ENCODE measurements at regions not wholly inside any gene's neighbourhood (a gene's known extent, or its start where the extent isn't known, plus 50 kb on each side); places are given as distances from the start of the nearest gene placed in this dataset.

DNA sequence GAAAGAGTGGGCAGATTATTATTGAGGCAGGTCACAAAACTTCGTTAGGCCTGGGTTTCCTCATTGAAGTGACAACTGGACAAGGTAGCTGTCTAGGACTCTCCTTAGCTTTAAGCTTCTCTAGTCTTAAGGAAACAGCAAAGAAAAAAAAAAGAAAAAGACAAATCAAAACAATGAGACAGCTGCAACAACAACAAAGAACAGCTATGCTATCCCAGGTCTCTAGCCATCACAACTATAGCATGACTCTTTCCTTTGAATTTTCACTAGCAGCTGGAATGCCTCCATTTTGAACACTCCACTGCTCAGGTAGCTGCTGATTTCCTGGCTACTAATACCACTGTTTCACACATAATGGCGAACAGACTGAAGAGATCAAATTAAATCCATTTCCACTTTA is 302.4 kb upstream of the SORL1-AS1 start:
- DNase-seq (ENCODE audit: low spot score), result no peak

DNA sequence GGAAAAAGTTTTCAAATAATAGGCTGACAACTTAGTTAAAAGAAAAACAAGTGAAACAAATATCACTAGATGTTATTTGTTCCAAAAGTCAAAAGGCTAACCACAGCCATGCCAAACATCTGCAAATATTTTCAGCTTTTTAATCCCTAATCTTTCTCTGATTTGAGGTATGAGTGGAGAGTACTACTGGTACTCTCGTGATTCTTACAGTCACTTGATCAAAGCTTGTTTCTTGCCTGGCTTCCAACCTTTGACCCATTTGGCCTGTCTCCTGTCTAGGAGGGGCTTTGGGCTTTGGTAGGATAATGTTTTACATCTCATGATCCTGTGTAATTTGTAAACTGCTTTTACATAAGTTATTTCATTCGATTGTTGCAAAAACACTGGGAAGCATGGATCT is 301.8 kb upstream of the SORL1-AS1 start:
- DNase-seq (ENCODE audit: low spot score), result no peak

DNA sequence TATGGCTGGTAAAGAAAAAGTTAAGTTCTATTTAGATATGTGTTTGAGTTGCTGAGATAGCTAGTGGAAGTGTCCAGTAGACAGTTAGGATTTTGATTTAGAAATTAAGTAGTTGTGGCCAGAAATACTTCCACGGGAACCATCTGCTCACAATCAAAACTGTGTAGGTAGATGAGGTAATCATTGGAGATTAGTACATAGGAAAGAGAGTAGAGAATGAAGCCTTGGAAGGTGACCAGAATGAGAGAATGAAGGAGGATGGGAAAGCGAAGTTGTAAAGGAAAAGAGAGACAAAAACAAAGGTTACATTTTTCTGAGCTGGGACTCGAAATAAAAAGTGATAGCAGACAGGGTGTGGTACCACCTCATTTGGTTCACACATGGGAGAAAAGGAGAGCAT is 296.9 kb upstream of the SORL1-AS1 start:
- no peak for DNase-seq (ENCODE audit: low spot score)

DNA sequence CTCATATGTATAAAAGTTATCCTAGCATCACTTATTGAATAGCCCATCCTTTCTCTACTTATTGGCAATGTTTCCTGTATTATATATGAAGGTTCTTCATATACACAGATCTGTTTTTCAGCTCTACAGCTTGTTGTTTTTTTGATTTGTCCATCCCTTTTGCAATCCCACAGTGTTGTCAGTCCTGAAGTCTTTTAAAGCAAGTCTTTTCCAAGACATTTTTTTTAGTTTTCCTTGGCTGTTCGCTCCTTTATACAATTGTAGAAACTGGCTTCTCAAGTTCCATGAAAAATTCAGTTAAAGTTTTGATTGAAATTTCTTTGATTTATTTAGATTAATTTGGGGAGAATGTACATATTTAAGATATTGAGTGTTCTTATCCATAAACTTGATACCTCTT is 295.3 kb upstream of the SORL1-AS1 start:
- no peak for DNase-seq (ENCODE audit: low spot score)

DNA sequence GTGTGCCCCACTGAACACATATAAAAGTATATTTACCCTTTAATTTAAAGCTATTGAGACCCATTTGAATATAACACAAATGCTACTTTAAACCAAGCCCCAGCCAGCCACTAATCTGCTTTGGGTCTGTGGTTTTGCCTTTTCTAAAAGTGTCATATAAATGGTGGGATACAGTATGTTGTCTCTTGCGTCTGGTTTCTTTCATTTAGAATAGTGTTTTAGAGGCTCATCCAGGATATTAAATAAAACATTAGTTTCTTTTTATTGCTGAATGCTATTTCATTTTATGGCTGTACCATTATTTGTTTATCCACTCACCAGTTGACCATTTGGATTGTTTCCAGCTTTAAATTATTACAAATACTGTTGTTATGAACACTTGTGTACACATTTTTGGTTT is 290.5 kb upstream of the SORL1-AS1 start:
- DNase-seq (ENCODE audit: low spot score), result no peak

DNA sequence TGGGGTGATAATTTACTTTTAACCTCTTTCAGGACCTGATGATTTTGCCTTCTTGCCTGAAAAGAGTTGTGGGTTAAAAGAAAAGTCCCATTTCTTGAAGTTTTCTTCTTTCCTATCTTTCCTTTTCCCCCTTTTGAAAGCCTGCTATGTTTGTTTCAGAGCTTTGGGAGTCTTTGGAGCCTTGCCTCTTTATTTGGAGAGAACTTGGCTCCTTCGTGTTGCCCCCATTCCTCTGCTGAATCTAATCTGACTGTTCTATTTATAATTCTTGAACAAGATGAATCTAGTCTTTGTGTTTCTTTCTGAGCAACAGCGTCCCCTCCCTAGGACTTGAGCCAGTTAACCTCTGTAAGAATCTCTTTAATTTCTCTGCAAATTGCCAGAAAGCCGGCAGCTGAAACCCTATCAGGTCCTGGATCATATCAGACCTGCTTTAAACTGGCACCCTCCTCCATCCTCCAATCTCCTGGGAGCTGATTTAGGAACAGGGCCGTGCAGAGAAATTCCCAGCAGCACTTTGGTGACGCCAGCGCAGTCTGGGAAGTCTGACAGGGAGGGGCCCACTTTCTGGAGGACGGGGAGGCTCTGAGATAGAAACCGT is 289.1 kb upstream of the SORL1-AS1 start:
- no peak for DNase-seq (ENCODE audit: low spot score)

DNA sequence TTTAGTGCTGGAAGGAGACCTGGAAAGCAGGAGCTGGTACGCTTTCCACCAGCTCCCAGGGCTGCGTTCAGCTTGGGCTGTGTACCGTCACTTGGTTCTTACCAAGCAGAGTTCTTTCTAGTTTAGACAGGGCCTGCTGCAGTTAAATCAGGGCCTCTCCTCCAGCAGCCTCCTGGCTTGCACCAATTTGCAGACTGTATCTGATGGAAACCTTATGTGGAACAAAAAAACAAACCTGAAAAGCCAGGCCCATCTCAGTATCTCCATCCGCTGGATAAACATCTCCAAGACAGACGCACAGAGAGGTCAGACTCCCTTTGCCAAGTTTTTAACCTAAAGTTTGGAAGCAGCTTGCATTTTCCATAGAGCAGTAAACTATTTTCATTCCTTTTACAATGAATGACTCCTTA is 288.6 kb upstream of the SORL1-AS1 start:
- DNase-seq (ENCODE audit: low spot score), result no peak

DNA sequence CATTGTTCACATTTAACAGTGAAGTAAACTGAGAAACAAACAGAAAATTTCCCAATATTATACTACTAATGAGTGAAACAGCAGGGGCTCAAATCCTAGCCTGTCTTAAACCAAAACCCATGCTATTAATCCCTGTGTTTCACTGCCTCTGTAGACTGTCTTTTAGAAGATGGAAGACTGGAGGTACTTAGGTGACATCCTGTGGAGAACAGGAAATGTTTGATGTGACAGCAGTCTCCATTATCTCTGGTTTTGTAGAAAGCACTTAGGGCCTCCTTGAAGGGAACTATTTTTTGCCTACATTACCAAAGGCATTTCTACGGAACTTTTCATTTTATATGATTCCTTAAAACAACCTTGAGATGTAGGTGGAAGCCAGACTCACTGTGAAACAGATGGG is 288.1 kb upstream of the SORL1-AS1 start:
- DNase-seq (ENCODE audit: low spot score), result no peak

DNA sequence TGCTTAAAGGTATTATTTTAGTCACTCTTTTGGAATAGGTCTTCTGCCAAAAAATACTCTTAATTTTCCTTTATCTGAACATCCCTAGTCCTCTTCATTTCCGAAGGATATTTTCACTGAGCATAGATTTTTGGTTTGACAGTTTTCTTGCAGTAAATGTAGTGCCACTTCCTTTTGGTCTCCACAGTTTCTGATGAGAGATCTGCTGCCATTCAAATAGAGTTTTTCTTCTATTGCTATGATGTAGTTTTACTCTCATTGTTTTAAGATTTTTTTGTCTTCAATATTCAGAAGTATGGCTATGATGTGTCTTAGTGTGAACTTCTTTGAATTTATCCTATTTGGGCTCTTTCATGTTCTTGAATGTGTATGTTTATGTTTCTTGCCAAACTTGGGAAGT is 281.1 kb upstream of the SORL1-AS1 start:
- no peak for DNase-seq (ENCODE audit: low spot score)

DNA sequence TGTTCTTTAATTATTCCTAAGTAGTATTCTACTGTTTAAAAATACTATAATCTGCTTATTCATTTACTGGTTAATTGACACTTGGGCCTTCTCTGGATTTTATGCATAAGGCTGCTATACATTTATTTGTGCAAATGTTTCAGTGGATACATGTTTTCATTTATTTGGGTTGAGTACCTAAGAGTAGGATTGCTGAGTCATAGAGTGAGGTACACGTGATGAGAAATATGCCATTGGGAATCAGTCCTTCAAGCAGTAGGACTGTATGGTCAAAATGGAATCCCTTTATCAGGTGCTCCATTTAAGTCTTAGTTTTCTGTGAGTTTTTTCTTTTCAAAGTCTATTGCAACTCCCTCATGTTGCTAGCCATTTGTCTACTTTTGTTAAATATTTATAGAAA is 275.2 kb upstream of the SORL1-AS1 start:
- DNase-seq (ENCODE audit: low spot score), result no peak

DNA sequence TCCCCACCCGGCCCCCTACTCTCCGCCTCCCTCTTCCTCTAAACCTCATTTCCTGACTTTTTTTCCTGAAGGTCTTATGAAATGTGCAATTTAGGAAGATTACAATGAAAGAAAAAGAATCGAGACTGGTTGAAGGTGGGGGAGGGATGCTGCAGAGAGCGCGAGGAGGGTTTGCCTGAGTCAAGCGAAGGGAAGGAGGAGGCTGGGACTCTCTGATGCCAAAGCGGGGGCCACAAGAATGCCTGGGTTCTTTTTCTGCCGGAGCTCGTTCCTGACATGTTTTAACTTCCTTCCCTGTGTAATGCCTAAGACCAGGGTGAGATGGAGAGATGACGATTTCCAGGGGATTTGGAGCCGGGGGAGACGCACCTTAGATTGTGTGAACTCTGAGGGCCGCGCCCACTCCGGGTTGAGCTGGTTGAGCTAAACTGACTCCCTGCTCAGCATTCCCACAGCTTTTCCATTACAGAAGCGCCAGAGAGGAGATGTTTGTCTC is 270.5 kb upstream of the SORL1-AS1 start:
- no peak for DNase-seq (ENCODE audit: low spot score)

DNA sequence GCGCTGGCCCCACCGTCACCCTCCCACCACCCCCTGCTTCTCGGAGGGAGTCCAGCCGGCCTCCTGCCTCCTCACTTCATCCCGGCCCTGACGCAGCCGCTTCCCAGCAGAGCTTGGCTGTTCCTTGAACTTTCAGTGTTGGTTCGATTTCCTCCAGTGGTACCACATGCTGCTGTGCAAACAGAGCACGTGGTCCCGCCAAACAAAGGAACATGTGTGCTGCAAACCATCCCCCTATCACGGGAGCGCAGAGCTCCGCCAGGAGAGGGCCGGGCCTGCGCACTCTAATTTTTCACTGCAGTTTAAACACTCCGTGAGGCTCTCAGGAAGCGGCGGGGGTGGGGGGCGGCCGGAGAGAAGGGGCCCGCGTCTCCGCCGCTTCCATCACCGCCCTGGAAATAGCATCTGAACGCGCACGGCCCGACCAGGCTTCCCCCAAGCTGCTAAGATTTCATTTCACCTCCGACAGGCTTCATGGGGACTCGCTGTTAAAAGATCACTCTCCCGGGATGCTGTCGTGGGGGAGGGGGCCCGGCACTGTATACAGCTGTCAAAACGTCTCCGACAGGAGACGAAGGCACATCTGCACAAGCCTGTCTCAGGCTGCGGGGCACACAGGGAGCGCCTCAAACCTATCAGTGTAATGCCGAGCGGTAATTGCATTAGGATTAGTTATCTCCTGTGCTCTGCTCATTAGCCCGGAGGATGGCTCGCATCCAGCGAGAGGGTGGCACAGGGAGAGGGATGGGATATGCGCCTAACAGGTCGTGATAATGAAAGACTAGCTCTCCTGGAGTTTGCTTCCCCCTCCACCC is 269.9 kb upstream of the SORL1-AS1 start:
- peak; percentile 92 for DNase-seq (ENCODE audit: low spot score)

DNA sequence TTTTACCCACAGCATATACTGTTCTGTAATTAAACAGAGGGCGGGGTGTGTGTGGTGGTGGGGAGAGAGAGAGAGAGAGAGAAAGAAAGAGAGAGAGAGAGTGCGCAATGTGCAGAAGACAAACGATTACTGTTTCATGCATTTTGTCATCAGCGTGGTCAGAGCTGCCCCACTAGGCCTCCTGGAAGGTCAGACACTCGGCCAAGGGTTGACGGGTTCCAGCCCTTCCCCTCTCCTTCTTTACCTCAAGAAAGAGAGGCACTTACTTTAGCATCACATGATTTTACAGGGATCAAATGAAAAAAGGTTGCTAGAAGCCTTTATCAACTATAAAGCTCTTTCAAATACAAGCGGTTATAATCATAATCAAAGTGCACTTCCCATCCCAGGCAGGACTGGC is 269.2 kb upstream of the SORL1-AS1 start:
- DNase-seq (ENCODE audit: low spot score), result no peak

DNA sequence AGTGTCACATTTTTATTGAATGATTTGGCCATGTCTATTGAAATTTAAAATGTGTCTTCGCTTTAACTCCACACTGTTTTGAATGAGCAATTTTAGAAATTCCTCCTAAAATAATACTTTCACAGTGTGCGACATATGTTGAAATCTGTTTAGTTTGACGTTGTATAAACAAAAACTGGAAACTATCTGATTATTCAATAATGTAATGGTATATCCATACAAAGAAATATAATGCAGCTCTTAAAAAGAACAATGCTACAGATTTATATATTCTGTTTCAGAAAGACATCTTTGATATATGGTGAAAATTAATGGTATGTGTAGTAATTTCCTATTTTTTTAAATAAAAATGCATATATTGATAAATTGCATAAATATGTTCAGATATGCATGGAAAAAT is 268.7 kb upstream of the SORL1-AS1 start:
- no peak for DNase-seq (ENCODE audit: low spot score)

DNA sequence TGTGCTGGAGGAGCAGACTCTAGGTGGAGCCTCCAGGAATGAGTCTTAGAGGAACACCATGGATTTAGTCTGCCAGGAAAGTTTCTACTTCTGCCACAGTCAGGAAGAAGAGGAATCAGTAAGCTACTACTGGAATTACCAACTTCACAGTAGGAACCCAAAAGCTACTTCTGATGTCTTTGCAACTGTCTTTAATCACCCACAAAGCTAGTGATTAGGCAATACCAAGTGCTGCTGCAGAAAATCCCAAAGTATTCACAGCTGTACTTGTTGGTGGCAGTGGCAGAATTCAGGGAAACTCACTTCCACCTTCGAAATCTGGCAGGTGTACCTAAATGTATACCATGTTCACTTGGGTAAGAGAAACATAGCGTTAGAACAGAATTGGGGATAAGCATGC is 264.5 kb upstream of the SORL1-AS1 start:
- DNase-seq (ENCODE audit: low spot score), result no peak

DNA sequence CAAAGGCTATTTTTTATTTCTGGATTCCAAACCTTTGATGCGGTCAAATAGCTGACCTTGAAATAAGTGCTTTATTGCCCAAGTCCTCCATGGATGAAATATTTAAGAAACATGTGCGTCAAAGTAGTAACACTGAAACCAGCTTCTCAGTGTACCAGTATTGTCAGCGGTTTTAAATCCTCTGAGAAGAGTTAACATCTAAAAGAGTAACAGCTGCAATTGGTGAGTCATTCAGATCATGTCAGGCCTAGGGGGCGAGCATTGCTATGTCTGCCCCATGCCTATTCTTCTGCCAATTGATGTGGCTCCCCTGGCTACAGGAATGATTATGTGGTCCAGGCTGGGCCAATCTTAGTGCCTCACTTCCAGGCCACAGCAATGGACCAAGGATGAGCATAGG is 263.3 kb upstream of the SORL1-AS1 start:
- DNase-seq (ENCODE audit: low spot score), result no peak

DNA sequence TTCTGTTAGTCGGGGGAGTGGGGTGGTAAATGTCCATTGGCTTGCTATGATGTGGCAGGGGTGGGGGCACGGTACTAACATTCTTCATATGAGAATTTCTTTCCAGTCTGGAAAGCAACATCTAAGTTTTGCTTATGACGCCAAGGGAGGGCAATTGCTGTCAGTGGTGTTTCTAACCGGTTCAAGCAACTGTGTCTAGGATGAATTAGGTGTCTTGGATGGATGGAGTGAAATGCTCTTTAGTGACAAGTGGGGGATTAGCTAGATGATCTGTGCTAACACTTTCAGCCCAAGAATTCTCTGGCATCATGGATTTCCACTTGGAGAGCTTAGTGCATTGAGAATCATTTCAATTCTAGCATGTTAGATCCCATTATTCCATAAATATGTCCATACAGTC is 262.6 kb upstream of the SORL1-AS1 start:
- no peak for DNase-seq (ENCODE audit: low spot score)

DNA sequence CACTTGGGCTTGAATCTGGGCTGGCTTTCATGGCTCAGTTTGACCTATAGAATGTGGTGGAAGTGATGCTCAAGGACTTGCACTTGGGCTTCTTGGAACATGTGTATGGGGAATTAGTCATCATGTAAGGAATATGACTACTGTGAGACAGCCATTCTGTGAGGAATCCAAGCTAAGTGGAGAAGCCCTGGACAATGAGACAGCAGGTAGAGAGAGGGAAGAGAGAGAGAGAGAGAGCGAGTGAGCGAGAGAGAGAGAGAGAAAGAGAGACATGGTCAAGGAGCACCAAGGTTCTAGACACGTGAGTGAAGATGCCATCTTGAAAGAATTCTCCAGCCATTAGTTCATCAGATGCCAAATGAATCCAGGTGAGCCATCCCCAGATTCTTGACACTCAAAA is 261.6 kb upstream of the SORL1-AS1 start:
- DNase-seq (ENCODE audit: low spot score), result no peak

DNA sequence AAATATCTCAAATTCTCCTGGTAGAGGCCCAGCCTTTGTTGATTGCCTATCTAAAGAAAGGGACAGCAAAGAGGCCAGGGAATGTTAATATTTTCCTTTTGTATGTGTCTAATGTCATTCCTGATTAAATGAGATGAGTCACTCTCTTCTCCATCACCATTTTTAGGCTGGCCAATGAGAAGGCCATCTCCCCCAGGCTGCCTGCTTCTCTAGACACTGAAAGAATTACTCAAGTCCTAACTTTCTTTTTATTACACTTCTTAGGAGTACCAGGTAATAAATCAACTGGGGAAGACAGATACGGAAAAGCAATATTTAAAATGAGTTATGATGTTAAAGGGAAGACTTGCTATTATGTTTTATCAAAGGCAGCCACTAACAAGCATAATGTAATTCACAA is 259.2 kb upstream of the SORL1-AS1 start:
- no peak for DNase-seq (ENCODE audit: low spot score)

DNA sequence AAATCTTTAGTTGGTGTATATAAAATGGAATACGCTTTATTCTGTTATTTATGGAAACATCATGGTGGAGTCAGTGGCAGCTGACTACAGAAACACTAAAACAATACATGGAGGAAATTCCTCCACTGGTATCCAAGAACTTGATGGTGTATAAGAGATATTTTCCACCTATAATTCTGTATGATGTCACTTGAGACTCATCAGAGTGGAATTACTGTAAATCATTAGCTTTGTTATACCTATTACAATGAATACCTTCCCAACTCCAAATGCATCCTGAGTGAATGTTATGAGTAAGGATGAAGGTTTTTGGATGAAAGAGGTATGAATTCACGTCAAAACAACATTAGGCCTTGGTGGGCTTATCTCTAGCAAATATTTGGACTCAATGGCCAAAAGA is 258.5 kb upstream of the SORL1-AS1 start:
- DNase-seq (ENCODE audit: low spot score), result no peak

DNA sequence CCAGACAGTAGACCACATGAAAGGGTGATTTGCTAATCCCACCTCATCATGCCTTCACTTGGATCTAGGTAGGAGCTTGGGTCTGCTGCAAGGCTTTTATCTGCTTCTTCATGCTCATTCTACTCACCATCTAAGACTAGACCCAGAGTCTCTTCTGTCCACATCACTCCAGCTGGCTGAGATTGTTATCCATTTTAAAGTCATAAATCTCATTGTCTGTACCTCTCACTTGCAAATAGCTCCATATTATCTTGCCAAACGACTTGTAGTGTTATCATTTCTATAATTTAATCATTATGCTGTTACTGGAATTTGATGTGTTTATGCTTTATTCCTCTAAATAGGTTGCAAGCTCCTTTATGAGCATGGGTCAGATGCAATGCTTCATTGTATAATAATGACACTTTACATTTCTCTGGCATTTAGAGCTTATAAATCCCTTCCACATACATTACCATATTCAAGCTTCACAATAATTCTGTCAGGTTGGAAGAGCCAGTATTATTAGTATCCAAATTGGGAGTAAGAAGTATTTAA is 254.2 kb upstream of the SORL1-AS1 start:
- no peak for DNase-seq (ENCODE audit: low spot score)

DNA sequence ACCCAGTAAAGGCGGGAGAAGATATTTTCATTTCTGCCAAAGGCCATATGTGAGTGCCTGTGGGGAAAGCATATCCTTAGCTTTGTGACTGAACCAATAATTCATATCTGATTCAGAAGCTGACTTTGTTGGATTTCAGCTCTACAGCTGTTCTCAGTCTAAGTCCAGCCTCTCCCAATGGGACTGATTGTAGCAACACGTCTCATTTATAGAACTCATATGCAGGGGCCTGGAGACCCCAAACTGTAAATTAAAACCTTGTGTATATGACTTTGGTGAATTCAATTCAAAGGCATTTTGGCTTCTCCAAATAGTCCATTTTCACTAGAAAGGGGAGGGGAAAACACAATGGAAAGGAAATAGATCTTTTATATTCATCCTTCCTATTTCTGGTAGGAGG is 250.4 kb upstream of the SORL1-AS1 start:
- no peak for DNase-seq (ENCODE audit: low spot score)

DNA sequence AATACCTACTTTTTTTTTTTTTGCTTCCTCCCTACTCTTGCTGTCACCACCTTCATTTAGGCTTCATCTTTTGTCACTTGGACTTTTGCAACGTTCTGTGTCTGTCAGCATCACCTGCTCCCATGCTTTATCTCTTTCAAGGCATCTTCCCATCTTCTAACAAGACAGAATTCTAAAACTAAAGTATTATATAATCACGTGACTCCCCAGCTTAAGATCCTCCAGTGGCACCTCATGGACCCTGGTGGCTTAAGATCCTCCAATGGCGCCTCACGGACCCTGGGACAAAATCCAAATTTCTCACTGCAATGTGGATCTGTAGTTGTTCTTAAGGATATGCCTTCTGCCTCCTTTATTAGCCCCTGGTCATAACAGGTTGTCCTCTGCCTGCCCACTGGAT is 248.2 kb upstream of the SORL1-AS1 start:
- no peak for DNase-seq (ENCODE audit: low spot score)

Measured in mesenteric fat pad (tissue), 1 donor.